G401.6 (cell line): ENCODE measurements at regions not wholly inside any gene's neighbourhood (a gene's known extent, or its start where the extent isn't known, plus 50 kb on each side); places are given as distances from the start of the nearest gene placed in this dataset.

ENCODE experiments used
- FAIRE-seq: peaks from 2 replicates; lab custom pipeline; 2012; peaks lifted over from hg19 to GRCh38; lab: Jason Lieb, UNC

DNA sequence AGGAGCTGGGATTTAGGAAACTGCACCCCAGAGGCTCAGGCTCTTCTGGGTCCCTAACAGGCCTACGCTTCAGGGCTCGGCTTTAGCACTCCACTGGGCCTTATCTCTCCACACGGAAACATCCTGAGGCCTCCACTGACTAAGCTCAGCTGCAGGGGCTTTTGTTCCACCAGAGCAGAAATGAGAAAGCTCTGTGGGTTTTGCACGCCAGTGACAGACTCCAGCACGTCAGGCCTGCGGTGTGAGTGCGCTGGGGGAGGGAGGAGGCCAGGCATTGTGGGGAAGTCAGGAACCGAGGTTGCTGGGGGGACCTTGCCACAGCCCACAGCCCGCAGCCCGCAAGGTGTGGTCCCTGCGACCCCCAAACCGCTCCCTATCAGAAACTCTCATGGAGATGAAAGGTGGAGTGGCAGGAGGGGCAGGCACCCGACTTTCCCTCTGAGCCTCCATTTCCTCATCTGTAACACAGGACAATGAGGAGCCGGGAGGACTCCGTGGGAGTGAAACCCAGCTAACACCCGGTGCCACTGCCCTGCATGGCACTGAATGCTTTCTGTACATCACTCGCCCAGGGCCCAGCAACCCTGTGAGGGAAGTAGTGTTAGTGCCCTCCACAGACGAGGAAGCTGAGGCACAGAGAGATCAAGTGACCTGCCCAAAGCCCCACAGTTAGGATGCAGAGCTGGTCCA, 106.5 kb downstream of the TPRA1 start:
- no peak for FAIRE-seq

DNA sequence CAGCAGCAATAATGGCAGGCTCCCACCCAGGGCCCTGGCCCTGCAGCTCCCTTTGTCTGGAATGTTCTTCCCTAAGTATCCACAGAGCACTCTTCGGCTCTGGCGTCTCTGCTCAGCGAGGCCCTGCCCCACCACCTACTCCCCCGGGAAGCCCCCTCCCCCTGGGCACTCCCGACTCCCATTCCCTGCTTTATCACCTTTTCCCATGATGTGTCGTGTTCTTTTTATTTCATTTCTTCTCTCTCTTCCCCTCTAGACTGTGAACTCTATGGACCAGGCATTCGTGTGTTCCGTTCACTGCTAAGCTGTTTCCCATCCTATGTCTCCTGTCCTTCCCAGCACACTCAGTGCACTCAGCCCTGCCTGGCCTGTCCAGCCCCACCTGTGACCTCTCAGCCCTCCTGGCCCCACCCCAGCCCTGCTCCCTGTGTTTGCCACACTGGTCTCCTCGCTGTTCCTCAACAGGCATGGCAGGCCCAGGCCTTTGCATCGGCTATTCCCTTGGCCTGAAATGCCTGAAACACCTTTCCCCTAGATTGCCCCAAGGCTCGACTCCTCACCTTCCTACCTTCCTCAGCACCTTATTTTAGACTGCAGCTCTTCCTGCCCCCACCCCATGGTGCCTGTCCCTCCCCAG, 107.4 kb downstream of the TPRA1 start:
- no peak for FAIRE-seq

DNA sequence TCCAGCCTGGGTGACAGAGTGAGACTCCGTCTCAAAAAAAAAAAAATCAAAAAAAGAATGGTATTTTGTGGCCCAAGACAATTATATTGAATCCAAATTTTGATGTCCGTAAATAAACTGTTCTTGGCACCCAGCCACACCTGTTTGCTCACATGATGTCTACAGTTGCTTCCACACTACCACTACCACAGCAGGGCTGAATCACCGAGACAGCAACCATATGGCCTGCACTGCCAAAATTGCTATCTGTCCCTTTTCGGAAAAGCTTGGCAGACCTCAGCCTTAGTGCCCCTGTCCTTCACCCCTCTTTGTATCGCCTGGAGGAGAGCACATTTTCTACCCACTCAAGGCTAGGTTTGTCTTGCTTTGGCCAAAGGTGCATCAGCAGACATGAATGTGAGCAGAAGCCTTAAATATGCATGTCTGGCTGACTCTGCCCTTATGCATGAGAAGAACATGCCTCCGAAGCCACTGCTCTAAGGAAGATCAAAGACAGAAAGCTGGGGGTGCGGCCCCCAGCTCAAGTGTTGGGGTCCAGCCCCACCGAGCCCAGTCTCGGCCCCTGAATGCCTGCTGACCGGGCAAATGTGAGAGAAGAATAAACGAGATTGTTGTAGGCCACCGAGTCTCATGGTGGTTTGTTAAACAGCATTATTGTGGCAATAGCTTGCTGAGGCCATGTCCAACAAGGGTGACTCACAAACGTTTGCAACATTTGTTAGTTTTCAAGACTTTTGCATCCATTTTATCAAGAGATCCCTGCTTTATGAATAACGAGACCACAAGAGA, 108.1 kb downstream of the TPRA1 start:
- FAIRE-seq: no peak

DNA sequence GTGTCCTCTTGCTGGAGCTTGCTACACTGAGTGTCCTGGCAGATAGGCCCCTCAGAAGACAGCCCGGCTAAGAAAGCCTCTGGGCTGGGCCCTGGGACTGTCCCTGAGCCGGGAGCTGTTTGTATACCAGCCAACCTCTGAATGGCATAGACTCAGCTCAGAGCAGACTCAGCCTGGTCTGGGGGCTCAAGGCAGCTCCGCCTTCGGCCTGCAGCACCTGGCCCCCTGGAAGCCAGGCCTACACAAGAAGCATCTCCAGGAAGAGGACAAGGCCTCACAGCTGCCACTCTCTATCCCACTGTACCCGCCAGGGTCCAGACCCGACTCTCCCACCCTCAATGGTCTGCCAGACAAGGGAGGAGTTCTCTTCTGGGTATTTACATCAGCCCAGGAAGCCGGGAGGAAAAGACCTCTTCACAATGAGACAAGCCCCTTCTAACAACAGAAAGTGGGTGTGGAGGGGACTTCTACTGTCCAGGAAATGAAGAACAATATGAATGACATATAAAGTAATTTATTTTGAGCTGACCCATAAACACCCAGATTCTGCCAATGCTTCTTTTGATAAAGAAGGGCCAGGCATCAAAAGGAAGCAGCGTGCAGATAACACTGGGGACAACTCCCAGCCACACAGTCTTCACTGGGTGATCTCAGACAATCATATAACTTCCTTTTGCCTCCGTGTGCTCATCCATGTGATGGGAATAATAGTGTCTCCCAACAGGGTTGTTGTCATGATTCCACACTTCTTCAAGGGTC, 110.2 kb downstream of the TPRA1 start:
- no peak for FAIRE-seq

DNA sequence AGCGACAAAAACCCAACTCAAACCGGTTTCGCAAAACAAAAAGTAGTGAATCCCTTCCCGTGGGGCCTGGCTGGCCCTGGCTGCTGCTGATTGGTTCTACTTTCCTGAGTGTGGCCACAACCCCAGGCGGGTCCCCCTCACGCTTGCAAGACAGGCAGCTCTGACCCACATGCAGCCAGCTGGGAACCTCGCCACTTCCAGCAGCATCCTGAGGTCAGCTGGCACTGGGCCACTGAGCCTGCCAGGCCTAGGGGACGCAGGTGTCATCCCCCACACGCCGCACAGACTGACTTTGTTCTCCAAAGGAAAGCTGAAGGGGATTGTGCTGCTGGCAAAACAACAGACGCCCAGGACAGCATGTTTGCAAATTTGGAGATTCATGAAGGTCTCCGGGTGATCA, 111.1 kb downstream of the TPRA1 start:
- FAIRE-seq: no peak

DNA sequence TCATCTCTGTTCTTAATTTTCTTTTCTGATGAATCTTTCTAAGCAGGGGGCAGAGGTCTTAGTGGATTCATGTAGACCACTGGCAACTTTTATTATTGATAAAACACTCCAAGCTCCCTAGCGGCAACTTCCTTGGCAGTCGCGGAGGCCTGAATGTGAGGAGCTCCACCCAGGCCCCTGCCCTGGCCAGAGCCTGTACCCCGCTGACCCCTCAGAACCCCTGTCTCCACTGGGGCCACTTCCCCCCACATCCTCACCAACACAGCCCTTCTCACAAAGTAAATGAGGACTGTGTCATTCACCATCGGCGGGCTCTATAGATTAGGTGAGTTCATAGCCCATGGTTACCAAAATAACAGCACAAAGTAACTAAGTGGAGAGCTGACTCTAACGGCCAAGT, 111.6 kb downstream of the TPRA1 start:
- no peak for FAIRE-seq

DNA sequence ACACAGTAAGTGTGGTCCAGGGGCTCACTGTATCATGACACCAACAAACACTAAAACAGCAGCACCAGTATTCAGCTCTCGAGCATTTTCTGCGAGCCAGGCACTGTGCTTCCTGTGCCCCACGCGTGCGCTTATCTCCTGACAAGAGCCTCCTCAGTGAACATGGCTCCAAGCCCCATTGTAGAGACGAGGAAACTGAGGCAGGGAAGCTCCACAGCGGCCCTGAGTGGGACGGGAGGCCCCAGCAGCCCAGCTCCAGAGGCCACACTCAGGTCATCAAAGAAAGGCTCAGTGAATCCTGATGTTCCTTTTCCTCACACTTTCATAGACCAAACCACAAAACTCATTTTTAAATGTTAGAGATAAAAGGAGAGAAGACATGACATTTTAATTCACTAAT, 113.1 kb downstream of the TPRA1 start:
- no peak for FAIRE-seq

DNA sequence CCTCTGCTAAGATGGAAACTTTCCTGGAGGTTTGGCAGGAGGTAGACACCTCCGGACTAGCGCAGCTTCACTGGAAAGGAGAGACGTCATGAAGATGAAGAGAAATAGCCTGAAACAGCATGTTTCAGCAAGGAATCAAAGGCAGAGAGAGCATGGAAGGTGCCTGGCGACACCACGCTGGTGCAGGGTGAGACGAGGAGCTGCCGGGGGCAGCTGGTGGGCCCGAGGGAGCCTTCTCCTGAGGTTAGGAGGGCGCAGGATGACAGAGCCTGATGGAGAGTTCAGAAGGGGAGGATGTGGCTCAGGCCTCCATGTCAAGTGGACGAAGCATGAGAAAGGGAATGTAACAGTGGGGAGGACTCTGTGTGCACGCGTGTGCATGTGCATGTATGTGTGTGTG, 113.6 kb downstream of the TPRA1 start:
- no peak for FAIRE-seq

DNA sequence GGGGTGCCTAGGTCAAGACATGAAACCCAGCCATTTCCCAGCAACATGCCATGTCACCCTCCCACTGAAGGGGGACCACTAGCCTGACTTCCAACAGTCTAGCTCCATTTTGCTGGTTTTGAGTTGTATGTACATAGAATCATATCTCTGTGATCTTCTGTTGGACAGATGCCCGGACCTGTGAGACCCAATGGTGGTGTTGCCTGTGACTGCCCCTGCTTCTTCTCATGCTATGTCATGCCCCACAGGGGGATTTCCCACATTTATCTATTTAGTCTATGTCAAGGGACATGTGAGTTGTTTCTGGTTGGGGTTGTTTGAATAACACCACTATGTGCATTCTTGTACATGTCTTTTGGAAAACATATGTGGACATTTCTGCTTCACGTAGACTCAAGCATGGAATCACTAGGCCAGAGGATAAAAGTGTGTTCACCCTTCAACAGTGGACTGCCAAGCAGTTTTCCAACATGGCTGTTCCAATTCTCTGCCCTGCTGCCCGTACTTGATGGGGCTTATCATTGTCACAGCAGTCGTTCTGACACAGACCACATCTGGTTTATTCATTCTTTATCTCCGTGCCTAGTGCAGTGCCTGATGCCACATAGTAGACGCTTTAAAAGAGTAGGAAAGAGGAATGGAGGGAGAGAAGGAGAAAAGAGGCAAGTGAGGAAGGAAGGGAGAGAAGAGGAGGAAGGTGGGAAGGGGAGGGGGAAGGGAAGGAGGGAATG, 114.4 kb downstream of the TPRA1 start:
- FAIRE-seq: no peak

DNA sequence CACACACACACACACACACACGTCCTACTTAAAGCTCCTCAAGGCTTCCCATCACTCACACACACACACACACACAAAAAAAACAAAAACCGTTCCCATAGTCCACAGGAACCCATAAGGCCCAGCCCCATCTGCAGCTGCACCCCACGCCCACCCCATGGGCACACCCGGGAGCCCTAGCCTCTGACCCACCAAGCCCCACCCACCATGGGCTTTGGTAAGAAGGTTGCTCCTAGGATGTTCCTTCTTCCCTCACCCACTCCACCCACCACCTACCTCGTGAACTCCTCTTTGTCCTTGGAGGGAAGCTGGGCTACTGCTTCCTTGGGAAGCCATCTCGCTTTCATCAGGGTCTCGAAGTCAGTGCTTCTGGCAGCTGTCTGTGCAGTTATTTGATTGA, 115.1 kb downstream of the TPRA1 start:
- FAIRE-seq: no peak

DNA sequence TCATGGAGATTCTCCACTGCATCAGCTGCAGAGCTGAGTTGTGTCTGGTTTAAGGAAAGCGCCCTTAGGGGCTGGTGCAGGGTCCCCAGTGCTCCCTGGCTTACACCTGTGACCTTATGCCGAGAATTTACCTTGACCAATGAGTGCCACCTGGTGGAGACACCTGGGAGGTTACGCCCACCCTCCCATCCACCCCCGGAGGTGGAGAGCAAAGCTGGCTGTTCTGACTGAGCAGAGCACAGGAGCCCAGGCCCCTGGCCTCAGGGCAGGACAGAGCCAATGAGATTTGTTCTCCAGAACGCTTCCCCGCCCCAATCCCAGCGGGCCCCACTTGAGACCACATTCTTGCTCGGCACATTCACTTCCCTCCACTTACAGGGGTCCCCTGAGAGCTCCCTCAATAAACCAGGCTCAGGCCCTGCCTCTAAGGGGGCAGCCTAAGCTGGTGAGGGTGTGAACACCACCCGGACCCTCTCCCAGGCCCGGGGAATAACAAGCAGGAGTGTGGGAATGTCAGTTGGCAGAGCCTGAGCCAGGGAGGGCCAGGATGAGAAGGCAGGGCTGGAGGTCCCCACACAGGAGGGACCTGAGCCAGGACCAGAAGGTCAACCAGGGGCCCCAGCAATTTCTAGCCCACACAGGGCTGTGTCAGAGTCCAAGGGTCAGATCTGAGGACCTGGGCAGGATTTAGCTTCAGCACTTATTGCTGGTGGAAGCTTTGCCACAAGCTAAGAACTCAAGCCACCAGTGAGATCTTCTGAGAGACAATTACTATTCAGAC, 117.1 kb downstream of the TPRA1 start:
- no peak for FAIRE-seq

DNA sequence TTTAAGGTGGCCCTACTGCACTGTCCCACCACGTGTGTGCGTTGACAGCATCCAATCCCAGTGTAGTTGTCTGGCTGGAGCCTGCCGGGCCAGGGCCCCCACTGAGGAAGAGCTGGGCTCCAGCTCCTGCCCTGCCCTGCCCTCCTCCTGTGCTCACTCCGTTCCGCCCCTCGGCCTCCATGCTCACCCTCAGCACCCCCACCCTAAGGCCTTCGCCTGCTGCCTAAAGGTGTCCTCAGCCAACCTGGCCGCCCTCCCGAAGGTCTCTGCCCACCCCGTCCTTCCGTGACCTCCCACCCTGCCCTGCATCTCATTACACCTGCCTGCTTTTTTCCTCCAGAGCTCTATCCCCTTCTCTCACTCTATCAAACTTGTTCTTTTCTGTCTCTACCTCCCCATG, 118.0 kb downstream of the TPRA1 start:
- no peak for FAIRE-seq

DNA sequence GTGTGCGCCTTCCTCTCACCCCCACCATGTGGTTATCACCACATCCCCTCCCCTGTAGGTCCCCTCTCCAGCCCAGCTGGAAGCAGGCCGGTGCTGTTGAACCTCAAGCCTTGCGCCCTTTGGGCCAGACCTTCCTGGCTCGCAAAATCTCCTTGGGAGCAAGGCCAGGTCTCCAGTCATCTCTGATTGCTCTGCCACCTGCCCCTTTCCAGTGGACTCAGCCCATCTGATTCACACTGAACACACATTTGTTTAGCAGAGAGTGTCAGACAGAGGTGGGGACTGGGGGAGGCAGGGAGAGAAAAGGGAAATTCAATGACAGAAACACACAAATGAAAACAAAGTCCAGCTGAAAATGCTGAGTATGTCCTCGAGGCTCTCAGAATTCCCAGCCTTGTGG, 119.4 kb downstream of the TPRA1 start:
- FAIRE-seq: no peak

DNA sequence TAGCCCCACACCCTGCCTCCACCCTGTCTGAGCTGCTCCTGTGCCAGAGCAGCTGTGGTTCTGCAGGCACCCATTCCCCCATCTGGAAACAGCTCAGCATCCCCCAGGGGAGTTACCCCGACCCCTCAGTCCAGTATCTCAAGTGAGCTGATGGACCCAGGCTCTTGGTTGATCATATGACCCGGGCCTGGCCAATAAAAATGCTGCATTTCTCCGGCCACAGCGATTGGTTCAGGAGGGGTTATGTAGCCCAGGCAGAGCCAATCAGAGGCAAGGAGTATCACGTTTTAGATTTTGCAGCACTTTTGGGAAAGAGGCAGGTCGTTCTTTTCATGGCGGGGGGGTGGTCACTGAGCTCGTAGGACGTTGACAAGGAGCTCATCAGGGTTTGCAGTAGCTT, 120.8 kb downstream of the TPRA1 start:
- FAIRE-seq: no peak

DNA sequence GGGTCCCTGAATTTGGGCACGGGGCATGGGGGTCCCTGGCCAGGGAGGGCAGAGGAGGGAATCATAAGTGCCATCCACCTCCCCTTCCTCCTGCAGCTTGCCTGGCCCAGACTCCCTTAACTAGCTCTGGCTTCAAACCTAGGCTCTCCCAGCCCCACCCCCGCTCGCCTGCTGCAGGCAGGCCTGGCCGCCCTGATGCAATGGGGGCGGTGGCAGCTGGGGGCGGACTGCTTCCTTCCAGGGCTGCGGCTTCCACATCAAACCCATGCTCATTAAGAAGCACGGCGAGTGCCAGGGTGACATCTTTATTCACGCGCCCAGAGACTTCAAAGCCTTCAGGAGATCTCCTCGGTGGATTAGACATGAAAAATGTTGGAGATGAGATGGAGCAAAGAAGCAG, 123.1 kb downstream of the TPRA1 start:
- no peak for FAIRE-seq

DNA sequence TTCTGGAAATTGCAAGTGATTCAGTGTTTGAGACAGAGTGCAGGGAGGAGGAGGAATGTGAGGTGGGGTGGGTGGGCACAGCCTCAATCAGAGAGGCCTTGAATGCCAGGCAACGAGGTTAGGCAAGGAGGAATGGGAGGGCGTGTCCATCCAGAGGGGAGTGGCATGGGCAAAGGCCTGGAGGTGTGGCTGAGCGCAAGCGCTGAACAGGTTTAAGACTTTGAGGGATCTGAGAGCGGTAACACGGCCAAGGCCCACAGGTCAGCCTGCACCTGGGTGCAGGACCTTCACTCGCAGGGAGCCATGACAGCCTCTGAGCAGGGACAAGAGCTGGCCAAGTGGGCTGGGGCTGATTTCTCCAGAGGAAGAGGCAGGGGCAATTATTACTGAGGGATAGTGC, 125.9 kb downstream of the TPRA1 start:
- FAIRE-seq: no peak

DNA sequence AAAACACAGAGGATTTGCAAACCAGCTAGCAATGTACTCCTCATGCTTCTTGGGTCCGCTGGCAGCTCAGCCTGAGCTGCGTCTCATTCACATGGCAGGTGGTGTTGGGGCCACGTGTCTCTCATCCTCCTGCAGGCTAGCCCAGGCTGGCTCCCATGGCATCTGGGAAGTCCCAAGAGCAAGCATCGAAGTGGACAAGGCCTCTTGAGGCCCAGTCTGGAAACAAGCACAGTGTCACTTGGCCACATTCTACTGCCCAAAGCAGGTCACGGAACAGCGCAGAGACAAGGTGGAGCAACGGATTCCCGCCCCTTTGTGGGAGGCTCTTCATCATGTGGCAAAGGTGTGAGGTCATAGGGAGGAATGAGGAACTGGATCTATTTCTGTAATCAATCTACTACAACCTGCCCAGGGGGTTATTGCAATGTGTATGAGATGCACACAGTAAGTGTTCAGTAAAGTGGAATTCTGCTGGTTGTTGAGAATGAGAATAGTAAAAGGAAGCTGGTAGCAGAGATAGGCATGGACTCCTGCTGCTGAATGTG, 128.3 kb downstream of the TPRA1 start:
- no peak for FAIRE-seq

DNA sequence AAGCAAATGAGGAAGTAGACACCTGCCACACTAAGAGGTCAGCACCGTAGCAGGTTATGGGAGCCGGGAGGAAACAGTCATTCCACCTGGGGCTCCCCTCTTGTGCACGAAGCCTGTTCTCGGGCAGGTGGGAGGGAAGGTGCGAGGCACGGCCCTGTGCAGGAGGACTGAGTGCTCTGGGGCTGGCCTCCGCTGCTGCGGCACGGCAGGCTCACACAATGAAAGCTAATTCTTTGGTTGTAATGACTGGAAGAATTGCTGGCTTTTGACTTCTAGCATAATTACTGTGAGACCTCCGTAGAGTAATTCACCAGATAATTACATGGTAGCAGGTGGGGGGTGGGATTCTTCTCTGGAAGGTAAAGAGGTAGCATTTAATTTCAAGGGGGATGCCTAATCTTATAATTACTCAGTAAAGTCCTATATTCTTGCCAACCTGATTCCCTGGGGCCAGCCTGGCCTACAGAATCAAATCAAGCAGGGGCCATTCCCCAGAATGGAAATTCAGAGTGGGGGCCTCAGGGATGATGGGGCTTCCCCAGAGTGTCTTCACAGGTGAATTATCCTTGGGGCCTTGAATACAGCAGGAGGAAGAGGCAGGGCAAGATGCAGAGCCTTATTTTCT, 129.1 kb downstream of the TPRA1 start:
- no peak for FAIRE-seq

DNA sequence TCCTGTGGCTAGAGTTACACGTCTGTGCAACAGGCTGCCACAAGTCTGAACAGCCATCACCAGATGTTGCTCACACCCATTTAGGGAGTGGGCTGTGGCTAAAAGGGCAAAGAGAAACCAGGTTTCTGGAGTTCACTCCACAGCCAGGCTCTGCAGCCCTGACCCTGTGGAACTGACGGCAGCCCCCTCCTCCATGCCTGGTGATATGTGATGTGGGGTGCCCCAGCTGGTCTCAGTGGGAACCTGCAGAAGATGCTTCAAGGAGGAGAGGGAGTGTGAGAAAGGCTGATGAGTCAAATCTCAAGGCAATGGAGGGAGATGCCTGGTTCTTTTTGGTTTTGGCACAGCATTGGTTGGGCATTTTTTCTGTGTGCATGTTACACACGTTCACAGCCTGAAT, 130.6 kb downstream of the TPRA1 start:
- no peak for FAIRE-seq
